ENCODE measurements at regions not wholly inside any gene's neighbourhood (a gene's known extent, or its start where the extent isn't known, plus 50 kb on each side); places are given as distances from the start of the nearest gene placed in this dataset.

DNA sequence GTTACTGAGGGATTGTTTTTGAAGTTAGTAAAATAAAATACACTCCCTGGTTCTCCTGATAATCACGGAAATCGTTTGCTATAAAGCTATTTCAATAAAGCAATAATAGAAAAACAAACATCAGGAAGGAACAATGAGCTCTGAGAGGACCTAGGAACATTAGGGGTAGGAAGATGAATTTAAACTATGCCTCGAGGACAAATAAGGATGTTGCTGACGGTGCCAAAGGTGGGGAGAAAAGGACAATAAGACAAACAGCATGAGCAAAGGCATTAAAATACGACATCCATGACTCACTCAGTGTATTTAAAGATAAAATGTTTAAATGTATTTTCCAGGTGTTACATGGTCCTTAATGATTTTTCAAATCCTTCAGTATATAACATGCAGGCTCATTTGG lies 110.3 kb downstream of the MTNR1A start:
- TF ChIP-seq POLR2A (IDR thresholded peaks at IDR 0.05), result no peak
- TF ChIP-seq, protein P1, sequence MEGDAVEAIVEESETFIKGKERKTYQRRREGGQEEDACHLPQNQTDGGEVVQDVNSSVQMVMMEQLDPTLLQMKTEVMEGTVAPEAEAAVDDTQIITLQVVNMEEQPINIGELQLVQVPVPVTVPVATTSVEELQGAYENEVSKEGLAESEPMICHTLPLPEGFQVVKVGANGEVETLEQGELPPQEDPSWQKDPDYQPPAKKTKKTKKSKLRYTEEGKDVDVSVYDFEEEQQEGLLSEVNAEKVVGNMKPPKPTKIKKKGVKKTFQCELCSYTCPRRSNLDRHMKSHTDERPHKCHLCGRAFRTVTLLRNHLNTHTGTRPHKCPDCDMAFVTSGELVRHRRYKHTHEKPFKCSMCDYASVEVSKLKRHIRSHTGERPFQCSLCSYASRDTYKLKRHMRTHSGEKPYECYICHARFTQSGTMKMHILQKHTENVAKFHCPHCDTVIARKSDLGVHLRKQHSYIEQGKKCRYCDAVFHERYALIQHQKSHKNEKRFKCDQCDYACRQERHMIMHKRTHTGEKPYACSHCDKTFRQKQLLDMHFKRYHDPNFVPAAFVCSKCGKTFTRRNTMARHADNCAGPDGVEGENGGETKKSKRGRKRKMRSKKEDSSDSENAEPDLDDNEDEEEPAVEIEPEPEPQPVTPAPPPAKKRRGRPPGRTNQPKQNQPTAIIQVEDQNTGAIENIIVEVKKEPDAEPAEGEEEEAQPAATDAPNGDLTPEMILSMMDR (IDR thresholded peaks at IDR 0.05), result no peak
